ENCODE measurements at regions not wholly inside any gene's neighbourhood (a gene's known extent, or its start where the extent isn't known, plus 50 kb on each side); places are given as distances from the start of the nearest gene placed in this dataset.

DNA sequence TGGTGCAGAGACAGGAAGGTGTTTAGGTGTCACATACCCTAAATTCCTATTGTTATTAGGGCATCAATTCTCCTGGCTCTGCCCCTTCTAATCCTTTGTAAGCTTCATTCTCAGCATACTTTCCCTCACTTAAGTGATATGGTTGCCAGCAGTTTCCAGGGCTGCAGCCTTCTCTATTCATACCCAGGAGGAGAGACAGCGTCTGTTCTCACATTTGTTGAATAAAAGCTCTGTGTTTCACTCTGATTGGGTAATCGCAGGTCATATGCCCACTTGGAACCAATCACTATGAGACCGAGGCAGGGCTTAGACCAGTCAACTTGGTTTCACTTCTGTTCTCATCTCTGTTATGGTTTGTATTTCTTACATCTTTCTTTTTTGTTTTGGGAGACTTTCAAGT lies 109.6 kb upstream of the MTPN start:
- TF ChIP-seq, protein P1, sequence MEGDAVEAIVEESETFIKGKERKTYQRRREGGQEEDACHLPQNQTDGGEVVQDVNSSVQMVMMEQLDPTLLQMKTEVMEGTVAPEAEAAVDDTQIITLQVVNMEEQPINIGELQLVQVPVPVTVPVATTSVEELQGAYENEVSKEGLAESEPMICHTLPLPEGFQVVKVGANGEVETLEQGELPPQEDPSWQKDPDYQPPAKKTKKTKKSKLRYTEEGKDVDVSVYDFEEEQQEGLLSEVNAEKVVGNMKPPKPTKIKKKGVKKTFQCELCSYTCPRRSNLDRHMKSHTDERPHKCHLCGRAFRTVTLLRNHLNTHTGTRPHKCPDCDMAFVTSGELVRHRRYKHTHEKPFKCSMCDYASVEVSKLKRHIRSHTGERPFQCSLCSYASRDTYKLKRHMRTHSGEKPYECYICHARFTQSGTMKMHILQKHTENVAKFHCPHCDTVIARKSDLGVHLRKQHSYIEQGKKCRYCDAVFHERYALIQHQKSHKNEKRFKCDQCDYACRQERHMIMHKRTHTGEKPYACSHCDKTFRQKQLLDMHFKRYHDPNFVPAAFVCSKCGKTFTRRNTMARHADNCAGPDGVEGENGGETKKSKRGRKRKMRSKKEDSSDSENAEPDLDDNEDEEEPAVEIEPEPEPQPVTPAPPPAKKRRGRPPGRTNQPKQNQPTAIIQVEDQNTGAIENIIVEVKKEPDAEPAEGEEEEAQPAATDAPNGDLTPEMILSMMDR (IDR thresholded peaks at IDR 0.05 in 8 of 11, conservative IDR thresholded peaks at IDR 0.05 in 3 of 11): no peak
- no peak for TF ChIP-seq POLR2A (IDR thresholded peaks at IDR 0.05)
